CD4-positive, alpha-beta memory T cell (primary cell): ENCODE measurements at regions not wholly inside any gene's neighbourhood (a gene's known extent, or its start where the extent isn't known, plus 50 kb on each side); places are given as distances from the start of the nearest gene placed in this dataset.
"Not testable (repeated sequence)": the region's sequence is repeated elsewhere in the genome, so short reads cannot be mapped to it uniquely, and the experiment has no call there.

ENCODE experiments used
- CTCF ChIA-PET: fragments of 350-600 bp; sonication (Branson Sonifier 250); formaldehyde crosslinking; loops from one replicate; lab custom pipeline; 2021; ENCODE audit warnings: inconsistent platforms; ENCODE audit not compliant: partially characterized antibody; lab: Charles Lee
- POLR2A ChIA-PET: fragments of 350-600 bp; sonication (Branson Sonifier 250); formaldehyde crosslinking; loops from one replicate; lab custom pipeline; 2021; ENCODE audit not compliant: partially characterized antibody; lab: Charles Lee
- DNase-seq, 5 donors: peaks; one replicate each; pipeline versions ENCODE4 v3.0.0 to v3.0.0-alpha.2; 2020 to 2022; ENCODE audit warnings: mixed read lengths in 1 of 5
- H3K27ac ChIP-seq: one replicate; pipeline ENCODE4 v1.7.0; 2013; ENCODE audit warnings: low read depth, low read length
- H3K27me3 ChIP-seq: 2 replicates; pipeline ENCODE4 v1.7.0; 2013; ENCODE audit warnings: mild to moderate bottlenecking, low read length, moderate library complexity; ENCODE audit not compliant: insufficient read depth
- H3K36me3 ChIP-seq: 2 replicates; pipeline ENCODE4 v1.7.0; 2013; ENCODE audit warnings: mild to moderate bottlenecking, low read length, moderate library complexity; ENCODE audit not compliant: insufficient read depth
- H3K4me1 ChIP-seq: 2 replicates; pipeline ENCODE4 v1.7.0; 2013; ENCODE audit warnings: mild to moderate bottlenecking, low read length, moderate library complexity; ENCODE audit not compliant: insufficient read depth
- H3K4me3 ChIP-seq, 2 donors: one replicate each; pipeline ENCODE4 v1.7.0; 2013; ENCODE audit warnings: low read length in 2 of 2, mild to moderate bottlenecking in 1 of 2
- H3K9me3 ChIP-seq, 2 donors: one replicate each; pipeline ENCODE4 v1.7.0; 2013; ENCODE audit warnings: low read length in 2 of 2, control low read depth in 1 of 2; ENCODE audit not compliant: control insufficient read depth in 1 of 2
- H3K27ac Mint-ChIP-seq, 7 donors: one replicate each; pipeline ENCODE4 v1.8.0; 2020 to 2021; ENCODE audit warnings: mixed read lengths in 7 of 7, mild to moderate bottlenecking in 6 of 7, inconsistent platforms in 3 of 7, moderate library complexity in 3 of 7
- H3K27me3 Mint-ChIP-seq, 2 donors: one replicate each; pipeline ENCODE4 v1.8.0; 2020 to 2021; ENCODE audit warnings: mixed read lengths in 2 of 2
- H3K36me3 Mint-ChIP-seq, 2 donors: one replicate each; pipeline ENCODE4 v1.8.0; 2020 to 2021; ENCODE audit warnings: mixed read lengths in 2 of 2, inconsistent platforms in 1 of 2, mild to moderate bottlenecking in 1 of 2
- H3K4me1 Mint-ChIP-seq, 4 donors: one replicate each; pipeline ENCODE4 v1.8.0; 2020 to 2021; ENCODE audit warnings: mixed read lengths in 4 of 4, mild to moderate bottlenecking in 1 of 4
- H3K4me3 Mint-ChIP-seq, 8 donors: one replicate each; pipeline ENCODE4 v1.8.0; 2020 to 2021; ENCODE audit warnings: mixed read lengths in 8 of 8, mild to moderate bottlenecking in 7 of 8, moderate library complexity in 6 of 8, inconsistent platforms in 3 of 8
- H3K9me3 Mint-ChIP-seq, 8 donors: one replicate each; pipeline ENCODE4 v1.8.0; 2020 to 2021; ENCODE audit warnings: mixed read lengths in 8 of 8, mild to moderate bottlenecking in 5 of 8, inconsistent platforms in 3 of 8, moderate library complexity in 1 of 8
- intact Hi-C: fragments of 100-400 bp; cut with micrococcal nuclease; formaldehyde crosslinking; loops from one replicate; pipeline ENCODE4 v1.15.1; 2023

DNA sequence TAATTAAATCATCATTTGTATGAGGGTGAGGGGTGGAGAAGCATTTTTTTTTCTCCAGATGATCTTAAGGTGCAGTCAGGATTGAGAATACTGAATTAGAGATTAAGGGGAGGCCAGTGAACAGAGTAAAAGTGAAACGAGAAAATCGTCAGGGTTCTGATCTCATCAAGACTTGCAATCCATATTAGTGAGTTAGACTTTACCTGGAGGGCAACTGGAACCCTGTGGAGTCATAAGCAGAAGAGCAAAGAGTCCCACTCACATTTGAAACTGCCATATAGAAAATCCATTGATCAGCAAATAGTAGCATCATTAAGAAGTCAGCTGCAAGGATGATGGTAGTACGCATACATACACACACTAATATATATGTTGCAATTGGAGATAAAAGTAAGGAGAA is 466.2 kb upstream of the PAPPA start:
- peaks cover 0 to 10% (median 6%) of the 10 kb centered on the region in 8 donors for H3K9me3 Mint-ChIP-seq
- intact Hi-C loops, result no loop called here

DNA sequence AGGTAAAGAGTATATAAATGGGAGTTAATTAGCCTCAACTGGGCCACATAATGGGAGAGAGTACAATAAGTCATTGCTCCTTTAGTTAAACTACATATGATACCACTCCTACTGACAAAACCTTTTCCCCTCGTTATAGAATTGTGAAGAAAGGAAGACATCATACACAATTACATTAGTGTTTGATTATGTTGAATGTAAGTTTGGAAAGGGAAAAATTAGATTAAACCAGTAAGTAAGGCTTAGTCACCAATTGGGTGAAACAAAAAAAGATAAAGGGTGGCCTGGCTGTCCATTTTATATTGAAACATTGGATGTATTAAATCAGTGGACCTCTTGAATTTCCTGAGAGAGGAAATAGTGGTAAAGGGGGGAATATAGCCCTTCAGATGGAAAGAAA is 464.3 kb upstream of the PAPPA start:
- Mint-ChIP-seq H3K27ac (no peak overlapping the region), H3K36me3 (no peaks in the 10 kb centered on the region), H3K4me3 (no peak overlapping the region), H3K9me3 (peaks cover 0 to 10% (median 7%) of the 10 kb centered on the region in 8 donors), H3K27me3 (peaks cover 4 to 10% of the 10 kb centered on the region in 2 donors), H3K4me1 (no peaks in the 10 kb centered on the region)
- Histone ChIP-seq H3K27ac (no peak overlapping the region), H3K9me3 (no peaks in the 10 kb centered on the region), H3K4me3 (no peak overlapping the region), H3K4me1 (no peaks in the 10 kb centered on the region), H3K27me3 (no peaks in the 10 kb centered on the region), H3K36me3 (no peaks in the 10 kb centered on the region)
- ChIA-PET POLR2A (no interaction called here), CTCF (no interaction called here)
- no peak for DNase-seq
- intact Hi-C loops, result no loop called here

More for the DNA sequence above, 466.2 kb upstream of the PAPPA start:
- H3K27me3 ChIP-seq, result no peaks in the 10 kb centered on the region
- CTCF ChIA-PET, result no interaction called here
- H3K27ac Mint-ChIP-seq, result no peak overlapping the region
- no peaks in the 10 kb centered on the region for H3K9me3 ChIP-seq
- no peaks in the 10 kb centered on the region for H3K36me3 Mint-ChIP-seq
- H3K27me3 Mint-ChIP-seq, result peaks cover 4 to 6% of the 10 kb centered on the region in 2 donors
- no peaks in the 10 kb centered on the region for H3K4me1 ChIP-seq
- POLR2A ChIA-PET, result no interaction called here
- H3K4me3 ChIP-seq, result no peak overlapping the region
- no peak overlapping the region for H3K4me3 Mint-ChIP-seq
- H3K27ac ChIP-seq, result no peak overlapping the region
- H3K36me3 ChIP-seq, result no peaks in the 10 kb centered on the region
- DNase-seq, result no peak
- no peaks in the 10 kb centered on the region for H3K4me1 Mint-ChIP-seq

- no peaks in the 10 kb centered on the region for H3K4me1 Mint-ChIP-seq
- peaks cover 0 to 4% (median 0%) of the 10 kb centered on the region in 8 donors for H3K9me3 Mint-ChIP-seq
- DNase-seq, result no peak
- H3K4me3 Mint-ChIP-seq, result no peak overlapping the region
- no peak overlapping the region for H3K27ac ChIP-seq
- H3K4me1 ChIP-seq, result no peaks in the 10 kb centered on the region
- POLR2A ChIA-PET, result no interaction called here
- intact Hi-C loops, result no loop called here
- H3K27me3 Mint-ChIP-seq, result peaks cover 4 to 8% of the 10 kb centered on the region in 2 donors
- no peaks in the 10 kb centered on the region for H3K9me3 ChIP-seq
- no peaks in the 10 kb centered on the region for H3K27me3 ChIP-seq
- no peaks in the 10 kb centered on the region for H3K36me3 Mint-ChIP-seq
- H3K27ac Mint-ChIP-seq, result no peak overlapping the region
- CTCF ChIA-PET, result no interaction called here
- H3K36me3 ChIP-seq, result no peaks in the 10 kb centered on the region
- no peak overlapping the region for H3K4me3 ChIP-seq
These were observed 462.6 kb upstream of the PAPPA start for GRCh38 chr9:115690786-115691496.

- CTCF ChIA-PET, result no interaction called here
- peaks cover 0 to 4% (median 0%) of the 10 kb centered on the region in 8 donors for H3K9me3 Mint-ChIP-seq
- intact Hi-C loops, result no loop called here
These were observed 461.9 kb upstream of the PAPPA start for GRCh38 chr9:115691693-115692092.

DNA sequence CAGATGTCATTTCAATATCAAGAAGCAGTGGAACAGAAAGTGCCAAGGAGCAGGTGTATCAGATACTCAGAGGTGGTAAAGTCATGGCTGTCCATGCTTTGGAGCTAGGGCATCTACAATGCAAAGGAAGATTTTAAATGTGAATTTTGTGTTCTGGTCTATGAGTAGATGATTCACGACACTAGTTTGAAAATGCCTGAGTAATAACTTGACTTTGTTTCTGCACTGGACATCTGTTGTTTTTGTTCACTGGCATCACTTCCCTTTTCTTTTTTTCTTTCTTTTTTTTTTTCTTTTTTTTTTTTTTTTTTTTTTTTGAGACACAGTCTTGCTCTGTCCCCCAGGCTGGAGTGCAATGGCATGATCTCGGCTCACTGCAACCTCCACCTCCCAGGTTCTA is 460.7 kb upstream of the PAPPA start:
- intact Hi-C loops, H3K9me3 Mint-ChIP-seq, H3K4me1 ChIP-seq, DNase-seq, H3K36me3 Mint-ChIP-seq, H3K27ac Mint-ChIP-seq, POLR2A ChIA-PET, H3K27ac ChIP-seq, H3K4me3 Mint-ChIP-seq, H3K27me3 Mint-ChIP-seq, H3K4me1 Mint-ChIP-seq, H3K36me3 ChIP-seq, H3K9me3 ChIP-seq, H3K4me3 ChIP-seq, CTCF ChIA-PET, H3K27me3 ChIP-seq: not testable (repeated sequence)

More at GRCh38 chr9:115691693-115692092, 461.9 kb upstream of the PAPPA start:
- Histone ChIP-seq H3K27me3 (no peaks in the 10 kb centered on the region), H3K4me3 (no peak overlapping the region), H3K36me3 (no peaks in the 10 kb centered on the region), H3K4me1 (no peaks in the 10 kb centered on the region), H3K9me3 (no peaks in the 10 kb centered on the region), H3K27ac (no peak overlapping the region)
- Mint-ChIP-seq H3K36me3 (no peaks in the 10 kb centered on the region), H3K27ac (no peak overlapping the region), H3K27me3 (peaks cover 4 to 8% of the 10 kb centered on the region in 2 donors), H3K4me3 (no peak overlapping the region), H3K4me1 (no peaks in the 10 kb centered on the region)
- no peak for DNase-seq
- POLR2A ChIA-PET, result no interaction called here

DNA sequence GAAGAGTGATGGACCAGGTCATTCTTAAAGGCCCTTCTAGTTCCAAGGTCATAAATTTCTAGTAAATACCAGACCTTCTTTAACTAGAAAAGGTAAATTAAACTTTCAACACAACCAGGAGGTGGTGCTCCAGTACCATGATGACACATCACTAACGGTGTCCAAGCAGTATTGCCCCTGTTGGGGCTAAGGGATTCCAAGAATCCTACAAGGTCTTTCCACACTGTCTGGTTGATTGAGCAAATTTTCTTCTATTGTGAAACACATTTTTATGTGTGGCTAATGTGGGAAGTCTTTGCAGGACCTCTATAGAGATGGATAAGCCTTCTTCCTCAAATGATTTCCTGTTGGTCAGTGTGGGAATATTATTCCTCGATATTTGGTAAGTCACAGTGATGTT is 459.6 kb upstream of the PAPPA start:
- DNase-seq, result no peak
- Mint-ChIP-seq H3K27me3 (peaks cover 0 to 8% of the 10 kb centered on the region in 2 donors), H3K4me3 (no peak overlapping the region), H3K27ac (no peak overlapping the region), H3K36me3 (no peaks in the 10 kb centered on the region), H3K9me3 (peaks cover 0 to 3% (median 0%) of the 10 kb centered on the region in 8 donors), H3K4me1 (no peaks in the 10 kb centered on the region)
- no peaks in the 10 kb centered on the region for H3K4me1 ChIP-seq
- ChIA-PET CTCF (no interaction called here), POLR2A (no interaction called here)
- no peaks in the 10 kb centered on the region for H3K36me3 ChIP-seq
- H3K27ac ChIP-seq, result no peak overlapping the region
- H3K27me3 ChIP-seq, result no peaks in the 10 kb centered on the region
- no peaks in the 10 kb centered on the region for H3K9me3 ChIP-seq
- H3K4me3 ChIP-seq, result no peak overlapping the region
- intact Hi-C loops, result no loop called here

DNA sequence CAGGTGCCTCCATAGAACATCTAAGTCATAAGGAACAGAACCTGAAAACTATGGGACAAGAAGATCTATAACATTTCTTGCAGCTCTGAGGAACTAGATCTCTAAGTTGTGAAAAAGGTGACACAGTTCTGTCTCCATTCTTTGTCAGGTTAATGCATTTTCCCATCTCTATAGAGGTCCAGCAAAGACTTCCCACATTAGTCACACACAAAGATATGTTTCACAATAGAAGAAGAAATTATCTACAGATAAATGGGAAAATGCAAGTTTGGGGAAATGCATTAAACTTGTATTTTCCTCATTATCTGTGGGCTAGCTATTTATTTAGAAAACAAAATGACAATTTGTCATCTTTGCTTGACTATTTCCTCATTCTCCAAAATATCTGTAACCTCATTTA is 458.6 kb upstream of the PAPPA start:
- Mint-ChIP-seq H3K9me3 (peaks cover 0 to 3% (median 0%) of the 10 kb centered on the region in 8 donors), H3K4me3 (no peak overlapping the region), H3K4me1 (no peaks in the 10 kb centered on the region), H3K27me3 (peaks cover 0 to 8% of the 10 kb centered on the region in 2 donors), H3K36me3 (no peaks in the 10 kb centered on the region), H3K27ac (no peak overlapping the region)
- no peaks in the 10 kb centered on the region for H3K27me3 ChIP-seq
- H3K27ac ChIP-seq, result no peak overlapping the region
- ChIA-PET CTCF (no interaction called here), POLR2A (no interaction called here)
- no peaks in the 10 kb centered on the region for H3K36me3 ChIP-seq
- H3K4me3 ChIP-seq, result no peak overlapping the region
- intact Hi-C loops, result no loop called here
- no peaks in the 10 kb centered on the region for H3K9me3 ChIP-seq
- no peaks in the 10 kb centered on the region for H3K4me1 ChIP-seq
- DNase-seq, result no peak
